ENCODE measurements at regions not wholly inside any gene's neighbourhood (a gene's known extent, or its start where the extent isn't known, plus 50 kb on each side); places are given as distances from the start of the nearest gene placed in this dataset.

GRCh38 chr12:42737398-42737797 lies 147.9 kb upstream of the PRICKLE1 start:
- intact Hi-C loops (cut with DNase I): no loop called here
- Histone ChIP-seq H3K4me1 (peaks cover 0 to 41% (median 29%) of the 10 kb centered on the region in 4 donors), H3K27me3 (no peaks in the 10 kb centered on the region), H3K36me3 (no peaks in the 10 kb centered on the region), H3K4me3 (no peak overlapping the region), H3K9me3 (no peaks in the 10 kb centered on the region), H3K27ac (no peak overlapping the region)
- 79 to 83% methylated on average over 3 of the region's 3 CpGs for WGBS, 2 donors
- DNase-seq: no peak
- no peak for TF ChIP-seq POLR2AphosphoS5 (IDR thresholded peaks at IDR 0.05)
- TF ChIP-seq CTCF (IDR thresholded peaks at IDR 0.05): no peak
- TF ChIP-seq POLR2A (IDR thresholded peaks at IDR 0.05): no peak
- no peak for TF ChIP-seq EP300 (IDR thresholded peaks at IDR 0.05)

- peaks cover 0 to 27% (median 20%) of the 10 kb centered on the region in 4 donors for H3K4me1 ChIP-seq
- H3K4me3 ChIP-seq: peak overlapping the region in 1 of 4 donors; percentile 4
- peak overlapping the region in 2 of 4 donors; percentile 27 to 34 for H3K27ac ChIP-seq
- no peak for DNase-seq
- no peaks in the 10 kb centered on the region for H3K27me3 ChIP-seq
- no peaks in the 10 kb centered on the region for H3K36me3 ChIP-seq
- intact Hi-C loops (cut with DNase I): no loop called here
- TF ChIP-seq POLR2AphosphoS5 (IDR thresholded peaks at IDR 0.05) (no peak), POLR2A (IDR thresholded peaks at IDR 0.05) (no peak), CTCF (IDR thresholded peaks at IDR 0.05) (no peak), EP300 (IDR thresholded peaks at IDR 0.05) (no peak)
- 78% methylated on average over 11 of the region's 11 CpGs for WGBS, 2 donors
- H3K9me3 ChIP-seq: no peaks in the 10 kb centered on the region
These were observed 146.4 kb upstream of the PRICKLE1 start for GRCh38 chr12:42735861-42736361.

- TF ChIP-seq POLR2A (IDR thresholded peaks at IDR 0.05) (no peak), POLR2AphosphoS5 (IDR thresholded peaks at IDR 0.05) (no peak), CTCF (IDR thresholded peaks at IDR 0.05) (no peak), EP300 (IDR thresholded peaks at IDR 0.05) (no peak)
- Histone ChIP-seq H3K9me3 (no peaks in the 10 kb centered on the region), H3K4me3 (no peak overlapping the region), H3K27ac (no peak overlapping the region), H3K4me1 (peaks cover 0 to 37% (median 25%) of the 10 kb centered on the region in 4 donors), H3K36me3 (no peaks in the 10 kb centered on the region), H3K27me3 (no peaks in the 10 kb centered on the region)
- no peak for DNase-seq
- 48 to 85% methylated on average over 3 of the region's 3 CpGs for WGBS, 2 donors
- intact Hi-C loops (cut with DNase I): no loop called here
These were observed 144.4 kb upstream of the PRICKLE1 start for GRCh38 chr12:42733911-42734310.

GRCh38 chr12:42732908-42733411 lies 143.4 kb upstream of the PRICKLE1 start:
- intact Hi-C loops (cut with DNase I): no loop called here
- no peaks in the 10 kb centered on the region for H3K27me3 ChIP-seq
- TF ChIP-seq POLR2A (IDR thresholded peaks at IDR 0.05): no peak
- H3K36me3 ChIP-seq: no peaks in the 10 kb centered on the region
- H3K4me1 ChIP-seq: peaks cover 0 to 37% (median 25%) of the 10 kb centered on the region in 4 donors
- no peak overlapping the region for H3K27ac ChIP-seq
- WGBS, 2 donors: 31 to 60% methylated on average over 3 of the region's 3 CpGs
- no peak overlapping the region for H3K4me3 ChIP-seq
- no peaks in the 10 kb centered on the region for H3K9me3 ChIP-seq
- DNase-seq: no peak

- Histone ChIP-seq H3K4me3 (no peak overlapping the region), H3K27me3 (no peaks in the 10 kb centered on the region), H3K36me3 (no peaks in the 10 kb centered on the region), H3K27ac (peak overlapping the region in 1 of 4 donors; percentile 36), H3K9me3 (peaks cover 0 to 5% (median 0%) of the 10 kb centered on the region in 4 donors), H3K4me1 (peaks cover 0 to 16% (median 9%) of the 10 kb centered on the region in 4 donors)
- DNase-seq: no peak
- 79 to 80% methylated on average over 4 of the region's 4 CpGs for WGBS, 2 donors
- TF ChIP-seq POLR2AphosphoS5 (IDR thresholded peaks at IDR 0.05): no peak
- intact Hi-C loops (cut with DNase I): no loop called here
These were observed 140.7 kb upstream of the PRICKLE1 start for GRCh38 chr12:42730291-42730690.

GRCh38 chr12:42729535-42729900 lies 140.0 kb upstream of the PRICKLE1 start:
- peaks cover 0 to 5% (median 0%) of the 10 kb centered on the region in 4 donors for H3K9me3 ChIP-seq
- peaks cover 0 to 13% (median 4%) of the 10 kb centered on the region in 4 donors for H3K4me1 ChIP-seq
- no peaks in the 10 kb centered on the region for H3K36me3 ChIP-seq
- DNase-seq: no peak
- no peak overlapping the region for H3K27ac ChIP-seq
- intact Hi-C loops (cut with DNase I): no loop called here
- TF ChIP-seq POLR2A (IDR thresholded peaks at IDR 0.05) (no peak), EP300 (IDR thresholded peaks at IDR 0.05) (no peak), CTCF (IDR thresholded peaks at IDR 0.05) (no peak), POLR2AphosphoS5 (IDR thresholded peaks at IDR 0.05) (no peak)
- WGBS, 2 donors: 79 to 83% methylated on average over 3 of the region's 3 CpGs
- no peak overlapping the region for H3K4me3 ChIP-seq
- no peaks in the 10 kb centered on the region for H3K27me3 ChIP-seq
